BJ (cell line): ENCODE measurements at regions not wholly inside any gene's neighbourhood (a gene's known extent, or its start where the extent isn't known, plus 50 kb on each side); places are given as distances from the start of the nearest gene placed in this dataset.

Experiments
- CTCF ChIA-PET: fragments of 350-600 bp; formaldehyde crosslinking; extraction: SDS; loops from one replicate; lab custom pipeline; 2021; ENCODE audit warnings: antibody characterized with exemption, inconsistent platforms; lab: Yijun Ruan, JAX
- POLR2A ChIA-PET: fragments of 300-600 bp; sonication (Branson Sonifier 250); formaldehyde crosslinking; extraction: SDS; loops from one replicate; lab custom pipeline; 2021; ENCODE audit warnings: antibody characterized with exemption; lab: Charles Lee
- DNase-seq: peaks from one replicate; pipeline ENCODE4 v3.0.0-alpha.2; 2011; ENCODE audit warnings: low read depth
- H3K27me3 ChIP-seq: 2 replicates; pipeline ENCODE4 v1.6.0; 2011; ENCODE audit warnings: low read length; ENCODE audit not compliant: control insufficient read depth, insufficient read depth
- H3K36me3 ChIP-seq: 2 replicates; pipeline ENCODE4 v1.5.1; 2011; ENCODE audit warnings: low read length; ENCODE audit not compliant: control insufficient read depth, insufficient read depth
- H3K4me3 ChIP-seq: 2 replicates; pipeline ENCODE4 v1.5.1; 2011; ENCODE audit warnings: low read depth, mild to moderate bottlenecking, control low read depth, low read length
- TF ChIP-seq, protein P1 (sequence below): IDR thresholded peaks from 2 replicates; pipeline ENCODE4 v1.5.1; 2011; ENCODE audit warnings: low read depth, mild to moderate bottlenecking, control low read depth, inconsistent platforms, low read length, moderate library complexity; ENCODE audit not compliant: insufficient read depth

DNA sequence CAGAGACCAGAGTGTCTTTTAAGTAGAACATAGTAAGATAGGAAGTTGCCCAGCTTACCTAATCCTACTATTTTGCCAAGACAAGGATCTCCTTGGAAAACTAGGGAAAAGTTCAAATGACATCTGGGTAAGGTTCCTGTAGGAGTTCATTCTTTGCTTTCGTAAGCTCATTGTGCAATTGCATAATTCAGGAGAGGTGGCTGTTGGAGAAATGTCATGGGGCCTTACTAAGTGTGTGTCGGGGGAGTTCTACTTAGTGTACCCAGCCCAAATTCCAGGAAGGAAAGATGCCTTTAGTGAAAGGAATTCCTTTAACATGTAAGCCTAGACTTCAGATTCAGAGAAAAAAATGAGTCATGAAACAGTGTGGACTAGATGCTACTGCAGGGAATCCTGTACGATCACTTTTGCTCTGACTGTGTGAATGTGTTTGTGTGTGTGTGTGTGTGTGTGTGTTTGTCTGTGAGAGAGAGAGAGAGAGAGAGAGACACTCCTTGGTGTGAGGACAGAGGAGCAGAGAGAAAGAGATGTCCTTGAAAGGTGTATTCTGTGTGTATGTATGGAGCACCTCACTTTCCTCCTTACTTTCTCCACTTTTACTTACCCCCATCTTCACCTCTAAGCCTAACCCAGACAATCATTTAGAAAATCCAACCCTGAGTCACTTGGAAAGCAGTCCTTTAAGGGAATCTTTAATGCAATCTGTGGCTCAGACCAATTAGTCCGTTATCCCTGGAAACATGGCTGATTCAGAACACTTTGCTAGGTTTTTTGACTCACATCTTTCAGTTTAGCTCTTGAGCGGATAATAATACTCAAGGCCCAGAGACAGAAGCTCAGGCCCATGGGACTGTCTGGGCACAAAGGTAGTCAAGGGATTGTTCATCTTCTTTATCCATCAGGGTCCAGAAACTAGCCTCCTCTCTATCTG lies 114.5 kb upstream of the ACSL4 start:
- TF ChIP-seq, protein P1, sequence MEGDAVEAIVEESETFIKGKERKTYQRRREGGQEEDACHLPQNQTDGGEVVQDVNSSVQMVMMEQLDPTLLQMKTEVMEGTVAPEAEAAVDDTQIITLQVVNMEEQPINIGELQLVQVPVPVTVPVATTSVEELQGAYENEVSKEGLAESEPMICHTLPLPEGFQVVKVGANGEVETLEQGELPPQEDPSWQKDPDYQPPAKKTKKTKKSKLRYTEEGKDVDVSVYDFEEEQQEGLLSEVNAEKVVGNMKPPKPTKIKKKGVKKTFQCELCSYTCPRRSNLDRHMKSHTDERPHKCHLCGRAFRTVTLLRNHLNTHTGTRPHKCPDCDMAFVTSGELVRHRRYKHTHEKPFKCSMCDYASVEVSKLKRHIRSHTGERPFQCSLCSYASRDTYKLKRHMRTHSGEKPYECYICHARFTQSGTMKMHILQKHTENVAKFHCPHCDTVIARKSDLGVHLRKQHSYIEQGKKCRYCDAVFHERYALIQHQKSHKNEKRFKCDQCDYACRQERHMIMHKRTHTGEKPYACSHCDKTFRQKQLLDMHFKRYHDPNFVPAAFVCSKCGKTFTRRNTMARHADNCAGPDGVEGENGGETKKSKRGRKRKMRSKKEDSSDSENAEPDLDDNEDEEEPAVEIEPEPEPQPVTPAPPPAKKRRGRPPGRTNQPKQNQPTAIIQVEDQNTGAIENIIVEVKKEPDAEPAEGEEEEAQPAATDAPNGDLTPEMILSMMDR, result no peak
- POLR2A ChIA-PET, result no interaction called here
- DNase-seq, result peak; percentile 80
- Histone ChIP-seq H3K4me3 (no peak overlapping the region), H3K27me3 (no peaks in the 10 kb centered on the region), H3K36me3 (no peaks in the 10 kb centered on the region)
- CTCF ChIA-PET, result interaction anchor here (0.8 kb wide), 1 partner anchor 9 kb away, joined by 3 read pairs; no protein-coding TSS in a partner anchor

DNA sequence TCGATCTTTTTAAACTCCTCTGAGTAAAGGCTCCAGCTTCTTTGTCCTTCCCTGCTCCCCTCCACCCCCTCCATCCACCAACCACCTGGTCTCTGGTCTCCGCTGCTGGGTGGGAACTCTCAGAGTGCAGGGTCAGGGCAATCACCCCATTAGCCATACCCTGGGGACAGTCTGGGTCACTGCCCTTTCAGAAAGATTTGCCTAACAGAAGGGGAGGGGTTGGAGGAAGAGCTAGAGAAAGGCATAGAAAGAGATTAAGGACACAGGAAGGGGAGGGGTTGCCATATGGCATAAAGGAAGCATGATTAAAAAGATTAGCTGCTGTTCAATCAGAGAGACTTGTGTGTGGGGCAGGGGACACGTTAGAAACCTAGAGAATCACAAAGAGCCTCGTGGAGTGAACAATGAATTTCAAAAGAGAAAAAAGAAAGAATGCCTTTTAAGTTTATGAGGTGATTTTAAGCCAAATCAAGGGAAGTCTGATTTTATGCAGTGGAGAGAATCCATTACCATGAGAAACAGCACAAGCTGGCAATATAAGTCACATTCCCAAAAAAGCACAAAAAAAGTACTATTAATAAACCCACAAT lies 115.5 kb upstream of the ACSL4 start:
- TF ChIP-seq, protein P1, result no peak
- no peak overlapping the region for H3K4me3 ChIP-seq
- POLR2A ChIA-PET, result no interaction called here
- H3K36me3 ChIP-seq, result no peaks in the 10 kb centered on the region
- no peaks in the 10 kb centered on the region for H3K27me3 ChIP-seq
- DNase-seq, result no peak
- CTCF ChIA-PET, result interaction anchor here (1.1 to 1.8 kb wide), 2 partner anchors 8 to 136 kb away, joined by 5 to 7 read pairs; no protein-coding TSS in a partner anchor

DNA sequence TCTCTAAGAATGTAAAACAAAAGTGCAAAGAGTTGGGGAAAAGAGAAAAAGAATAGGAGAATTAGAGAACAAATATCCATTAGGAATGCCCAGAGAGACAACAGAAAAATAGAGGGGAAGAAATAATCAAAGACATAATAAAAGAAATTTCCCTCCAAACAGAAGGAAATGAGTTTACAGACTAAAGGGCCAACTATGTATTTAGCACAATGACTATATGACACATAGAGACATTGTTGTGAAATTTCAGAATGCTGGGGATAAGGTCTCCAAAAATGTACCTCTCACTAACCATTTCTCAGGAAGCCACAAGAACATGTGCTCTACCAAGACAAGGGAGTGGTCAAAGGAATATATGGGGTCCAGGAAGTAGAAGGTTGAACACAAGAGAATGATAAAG lies 121.0 kb upstream of the ACSL4 start:
- ChIA-PET CTCF (interaction anchor here (0.6 to 7.1 kb wide), 2 partner anchors 142 to 313 kb away, joined by 3 to 85 read pairs; no protein-coding TSS in a partner anchor), POLR2A (no interaction called here)
- TF ChIP-seq, protein P1, result no peak
- no peak overlapping the region for H3K4me3 ChIP-seq
- no peaks in the 10 kb centered on the region for H3K36me3 ChIP-seq
- H3K27me3 ChIP-seq, result no peaks in the 10 kb centered on the region
- DNase-seq, result no peak

DNA sequence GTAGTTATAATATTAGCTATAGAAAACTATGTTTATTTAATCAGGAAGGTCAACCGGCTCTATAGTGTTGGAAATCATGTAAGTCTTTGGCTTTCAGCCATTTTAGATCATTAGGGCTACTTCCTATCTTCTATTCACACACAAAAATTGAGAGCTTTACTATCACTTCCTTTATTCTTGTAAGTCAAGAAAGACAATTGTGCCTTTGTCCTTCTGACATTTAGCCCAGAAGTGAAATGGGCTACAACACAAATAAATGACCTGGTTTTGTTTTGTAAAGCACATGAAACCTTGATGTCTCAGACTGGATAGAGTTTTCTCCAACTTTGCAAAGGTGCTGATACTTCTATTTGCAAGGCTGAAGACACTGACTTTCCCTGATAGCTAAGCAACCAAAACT lies 122.4 kb upstream of the ACSL4 start:
- H3K4me3 ChIP-seq, result no peak overlapping the region
- TF ChIP-seq, protein P1, result no peak
- no peak for DNase-seq
- ChIA-PET POLR2A (no interaction called here), CTCF (interaction anchor here (1.5 to 7.1 kb wide), 3 partner anchors 43 to 143 kb away, joined by 3 to 85 read pairs (median 3); no protein-coding TSS in a partner anchor)
- no peaks in the 10 kb centered on the region for H3K27me3 ChIP-seq
- H3K36me3 ChIP-seq, result no peaks in the 10 kb centered on the region

DNA sequence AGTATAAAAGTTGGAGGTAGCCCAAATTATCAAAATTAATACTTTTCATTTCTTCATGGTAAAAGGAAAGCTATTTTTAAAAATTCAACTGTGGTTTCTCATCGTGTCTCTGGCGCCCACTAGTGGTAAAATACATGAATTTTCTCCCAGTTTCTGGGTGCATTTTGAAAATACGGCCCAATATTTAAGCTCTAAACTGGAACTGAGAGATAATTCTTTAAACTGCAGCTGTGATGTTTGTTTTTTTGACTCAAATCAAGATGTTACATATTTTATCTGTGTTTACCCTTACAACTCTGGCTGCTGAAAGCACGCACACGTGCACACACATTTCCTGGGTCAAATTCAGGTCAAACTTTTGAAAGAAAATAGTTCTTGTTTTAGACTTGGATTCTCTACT lies 123.9 kb upstream of the ACSL4 start:
- DNase-seq, result no peak
- Histone ChIP-seq H3K27me3 (no peaks in the 10 kb centered on the region), H3K36me3 (no peaks in the 10 kb centered on the region), H3K4me3 (no peak overlapping the region)
- POLR2A ChIA-PET, result interaction anchor here (0.6 kb wide), 1 partner anchor 143 kb away, joined by 3 read pairs; no protein-coding TSS in a partner anchor
- CTCF ChIA-PET, result interaction anchor here (0.6 to 7.1 kb wide), 24 partner anchors 8 to 376 kb away, joined by 3 to 85 read pairs (median 4); partner anchors contain the start of gene ACSL4
- TF ChIP-seq, protein P1, result peak; percentile 69
